SK-N-SH (cell line): ENCODE measurements at regions not wholly inside any gene's neighbourhood (a gene's known extent, or its start where the extent isn't known, plus 50 kb on each side); places are given as distances from the start of the nearest gene placed in this dataset.

Source experiments
- CTCF ChIA-PET: fragments of 300-600, 350-600 bp; formaldehyde crosslinking; extraction: SDS; loops from one replicate; lab custom pipeline; 2021; lab: Yijun Ruan, JAX
- POLR2A ChIA-PET: fragments of 350-600 bp; sonication (Branson Sonifier 250); formaldehyde crosslinking; extraction: SDS; loops from one replicate; lab custom pipeline; 2020; ENCODE audit warnings: antibody characterized with exemption, inconsistent platforms; lab: Yijun Ruan, JAX
- DNase-seq: peaks from one replicate; pipeline ENCODE4 v3.0.0; 2012
- H2AFZ ChIP-seq: fragments of 200-600 bp; sonication (generic); 2 replicates; pipeline ENCODE4 v1.8.1; 2016; ENCODE audit warnings: antibody characterized with exemption, mild to moderate bottlenecking, low read depth
- H3F3A ChIP-seq: fragments of 200-600 bp; sonication (generic); replicated peaks from 2 replicates; pipeline ENCODE3; 2016; ENCODE audit warnings: antibody characterized with exemption, mild to moderate bottlenecking; ENCODE audit not compliant: insufficient read depth
- H3K27ac ChIP-seq, 2 experiments: fragments of 200-500 bp in 1 of 2; fragments of 200-600 bp in 1 of 2; sonication (Bioruptor generic) in 1 of 2; sonication (generic), shearing (Covaris generic) in 1 of 2; 2 replicates each; pipeline versions ENCODE4 v1.5.1 to v1.6.1; 2014 to 2016; ENCODE audit warnings: low read depth in 2 of 2, inconsistent platforms in 1 of 2, low read length in 1 of 2, mild to moderate bottlenecking in 1 of 2, mixed read lengths in 1 of 2
- H3K27me3 ChIP-seq: fragments of 200-600 bp; sonication (generic), shearing (Covaris generic); 2 replicates; pipeline ENCODE4 v1.6.1; 2016; ENCODE audit warnings: mixed run types; ENCODE audit not compliant: insufficient read depth
- H3K36me3 ChIP-seq, 2 experiments: fragments of 200-500 bp in 1 of 2; fragments of 200-600 bp in 1 of 2; sonication (Bioruptor generic) in 1 of 2; sonication (generic) in 1 of 2; replicated peaks in 1 of 2; 2 replicates each; pipeline versions ENCODE3 to v1.5.1; 2014 to 2016; ENCODE audit warnings: low read length in 1 of 2, mild to moderate bottlenecking in 1 of 2; ENCODE audit not compliant: insufficient read depth in 2 of 2, control insufficient read depth in 1 of 2
- H3K4me1 ChIP-seq, 2 experiments: fragments of 200-500 bp in 1 of 2; fragments of 200-600 bp in 1 of 2; sonication (Bioruptor generic) in 1 of 2; sonication (generic), shearing (Covaris generic) in 1 of 2; 2 replicates each; pipeline versions ENCODE4 v1.5.1 to v1.6.1; 2014 to 2016; ENCODE audit warnings: low read depth in 1 of 2, low read length in 1 of 2, mixed run types in 1 of 2; ENCODE audit not compliant: insufficient read depth in 2 of 2, control insufficient read depth in 1 of 2
- H3K4me2 ChIP-seq: fragments of 200-600 bp; sonication (generic), shearing (Covaris generic); 2 replicates; pipeline ENCODE4 v1.6.1; 2017; ENCODE audit warnings: mixed run types
- H3K4me3 ChIP-seq, 2 experiments: fragments of 200-500 bp in 1 of 2; fragments of 200-600 bp in 1 of 2; sonication (Bioruptor generic) in 1 of 2; sonication (generic), shearing (Covaris generic) in 1 of 2; 2 replicates each; pipeline versions ENCODE4 v1.5.1 to v1.8.1; 2014 to 2016; ENCODE audit warnings: low read depth in 2 of 2, inconsistent platforms in 1 of 2, low read length in 1 of 2, mild to moderate bottlenecking in 1 of 2, mixed read lengths in 1 of 2, moderate library complexity in 1 of 2
- H3K79me2 ChIP-seq: fragments of 200-600 bp; sonication (generic); 2 replicates; pipeline ENCODE4 v1.8.1; 2017; ENCODE audit warnings: mild to moderate bottlenecking; ENCODE audit not compliant: insufficient read depth
- H3K9ac ChIP-seq: fragments of 200-600 bp; sonication (generic); 2 replicates; pipeline ENCODE4 v1.6.1; 2017; ENCODE audit warnings: mixed run types
- H3K9me2 ChIP-seq: fragments of 200-600 bp; sonication (generic); 2 replicates; pipeline ENCODE4 v1.6.1; 2017; ENCODE audit warnings: mixed run types
- H3K9me3 ChIP-seq: fragments of 200-600 bp; sonication (generic); 2 replicates; pipeline ENCODE4 v1.6.1; 2017; ENCODE audit warnings: mixed run types, mild to moderate bottlenecking, moderate library complexity
- H4K20me1 ChIP-seq: fragments of 200-600 bp; sonication (generic); 2 replicates; pipeline ENCODE4 v1.6.1; 2017; ENCODE audit warnings: mild to moderate bottlenecking, mixed run types; ENCODE audit not compliant: insufficient read depth
- CHD2 ChIP-seq: fragments of 150-350 bp; IDR thresholded peaks from 2 replicates; pipeline ENCODE4 v1.6.1; 2018; ENCODE audit warnings: low read length; ENCODE audit not compliant: partially characterized antibody
- EP300 ChIP-seq, 2 experiments: IDR thresholded peaks; 2 replicates each; pipeline versions ENCODE4 v1.4.0 to v1.6.1; 2012; ENCODE audit warnings: borderline replicate concordance in 1 of 2, low read depth in 1 of 2, low read length in 1 of 2
- FOSL2 ChIP-seq: IDR thresholded peaks from 2 replicates; pipeline ENCODE4 v1.4.0; 2012; ENCODE audit warnings: low read depth, mild to moderate bottlenecking, moderate library complexity, borderline replicate concordance
- FOXM1 ChIP-seq: IDR thresholded peaks from 2 replicates; pipeline ENCODE4 v1.4.0; 2012; ENCODE audit warnings: low read depth, mild to moderate bottlenecking
- JUND ChIP-seq: IDR thresholded peaks from 2 replicates; pipeline ENCODE4 v1.4.0; 2012
- MEF2A ChIP-seq: IDR thresholded peaks from 2 replicates; pipeline ENCODE4 v1.4.0; 2012; ENCODE audit warnings: low read depth, borderline replicate concordance
- MXI1 ChIP-seq: IDR thresholded peaks from 2 replicates; pipeline ENCODE4 v1.6.1; 2012; ENCODE audit warnings: mild to moderate bottlenecking, low read depth, low read length, improper control_type of control experiment
- NRF1 ChIP-seq: IDR thresholded peaks from 2 replicates; pipeline ENCODE4 v1.6.1; 2012; ENCODE audit warnings: low read depth, mild to moderate bottlenecking, low read length
- RAD21 ChIP-seq: IDR thresholded peaks from 2 replicates; pipeline ENCODE4 v1.6.1; 2012; ENCODE audit warnings: mild to moderate bottlenecking, low read length
- RCOR1 ChIP-seq: fragments of 150-350 bp; IDR thresholded peaks from 2 replicates; pipeline ENCODE4 v1.6.1; 2017; ENCODE audit warnings: antibody characterized with exemption, low read length
- SIN3A ChIP-seq: IDR thresholded peaks from 2 replicates; pipeline ENCODE4 v1.6.1; 2012; ENCODE audit warnings: low read depth, mild to moderate bottlenecking, low read length, moderate library complexity, borderline replicate concordance
- SMC3 ChIP-seq: IDR thresholded peaks from 2 replicates; pipeline ENCODE4 v1.6.1; 2012; ENCODE audit warnings: low read depth, low read length, improper control_type of control experiment
- TAF1 ChIP-seq: IDR thresholded peaks from 2 replicates; pipeline ENCODE4 v1.6.1; 2012; ENCODE audit warnings: low read depth, mild to moderate bottlenecking, low read length, moderate library complexity, borderline replicate concordance
- TCF12 ChIP-seq: IDR thresholded peaks from 2 replicates; pipeline ENCODE4 v1.4.0; 2012
- whole genome bisulfite sequencing: methylation state at CpG from one replicate; pipeline ENCODE4 v1.1.6; 2017; ENCODE audit warnings: low lambda C conversion rate; 5-methylcytosine and 5-hydroxymethylcytosine counted together
- TF ChIP-seq, protein P1 (sequence below): IDR thresholded peaks from 2 replicates; pipeline ENCODE4 v1.6.1; 2012; ENCODE audit warnings: mild to moderate bottlenecking, low read depth, low read length, moderate library complexity
- TF ChIP-seq, protein P2 (sequence below): IDR thresholded peaks from 2 replicates; pipeline ENCODE4; 2012
- TF ChIP-seq, protein P3 (sequence below): fragments of 150-350 bp; IDR thresholded peaks from 2 replicates; pipeline ENCODE4 v1.6.1; 2016; ENCODE audit warnings: mild to moderate bottlenecking, low read depth, low read length

DNA sequence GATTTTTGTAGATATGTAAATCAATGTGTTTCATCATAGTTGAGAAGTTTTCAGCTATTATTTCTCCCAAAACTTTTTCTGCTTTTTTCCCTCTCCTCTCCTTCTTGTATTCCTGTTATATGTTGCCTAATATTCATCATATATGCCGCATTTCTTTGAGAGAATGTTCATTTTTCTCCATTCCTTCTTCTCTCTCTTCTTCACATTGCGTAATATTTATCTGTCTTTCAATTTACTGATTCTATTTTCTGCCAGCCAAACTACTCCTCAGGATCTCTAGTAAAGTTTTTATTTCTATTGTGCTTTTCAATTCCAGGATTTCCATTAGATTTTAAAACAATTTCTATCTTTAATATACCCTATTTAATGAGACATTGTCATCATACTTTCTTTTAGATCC is 896.8 kb downstream of the EPHA7 start:
- H4K20me1 ChIP-seq, result no peaks in the 10 kb centered on the region
- POLR2A ChIA-PET, result no interaction called here
- CTCF ChIA-PET, result no interaction called here
- no peaks in the 10 kb centered on the region for H3K4me1 ChIP-seq
- no peak overlapping the region for H3K27ac ChIP-seq
- H3K4me3 ChIP-seq, result no peak overlapping the region
- no peak for DNase-seq
- H2AFZ ChIP-seq, result no peak overlapping the region
- TF ChIP-seq JUND, result no peak
- no peak for TF ChIP-seq NRF1
- TF ChIP-seq RCOR1, result no peak
- no peak for TF ChIP-seq MEF2A
- no peak for TF ChIP-seq SIN3A
- TF ChIP-seq, protein P1, sequence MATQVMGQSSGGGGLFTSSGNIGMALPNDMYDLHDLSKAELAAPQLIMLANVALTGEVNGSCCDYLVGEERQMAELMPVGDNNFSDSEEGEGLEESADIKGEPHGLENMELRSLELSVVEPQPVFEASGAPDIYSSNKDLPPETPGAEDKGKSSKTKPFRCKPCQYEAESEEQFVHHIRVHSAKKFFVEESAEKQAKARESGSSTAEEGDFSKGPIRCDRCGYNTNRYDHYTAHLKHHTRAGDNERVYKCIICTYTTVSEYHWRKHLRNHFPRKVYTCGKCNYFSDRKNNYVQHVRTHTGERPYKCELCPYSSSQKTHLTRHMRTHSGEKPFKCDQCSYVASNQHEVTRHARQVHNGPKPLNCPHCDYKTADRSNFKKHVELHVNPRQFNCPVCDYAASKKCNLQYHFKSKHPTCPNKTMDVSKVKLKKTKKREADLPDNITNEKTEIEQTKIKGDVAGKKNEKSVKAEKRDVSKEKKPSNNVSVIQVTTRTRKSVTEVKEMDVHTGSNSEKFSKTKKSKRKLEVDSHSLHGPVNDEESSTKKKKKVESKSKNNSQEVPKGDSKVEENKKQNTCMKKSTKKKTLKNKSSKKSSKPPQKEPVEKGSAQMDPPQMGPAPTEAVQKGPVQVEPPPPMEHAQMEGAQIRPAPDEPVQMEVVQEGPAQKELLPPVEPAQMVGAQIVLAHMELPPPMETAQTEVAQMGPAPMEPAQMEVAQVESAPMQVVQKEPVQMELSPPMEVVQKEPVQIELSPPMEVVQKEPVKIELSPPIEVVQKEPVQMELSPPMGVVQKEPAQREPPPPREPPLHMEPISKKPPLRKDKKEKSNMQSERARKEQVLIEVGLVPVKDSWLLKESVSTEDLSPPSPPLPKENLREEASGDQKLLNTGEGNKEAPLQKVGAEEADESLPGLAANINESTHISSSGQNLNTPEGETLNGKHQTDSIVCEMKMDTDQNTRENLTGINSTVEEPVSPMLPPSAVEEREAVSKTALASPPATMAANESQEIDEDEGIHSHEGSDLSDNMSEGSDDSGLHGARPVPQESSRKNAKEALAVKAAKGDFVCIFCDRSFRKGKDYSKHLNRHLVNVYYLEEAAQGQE, result no peak
- TF ChIP-seq RAD21, result no peak
- TF ChIP-seq, protein P2, sequence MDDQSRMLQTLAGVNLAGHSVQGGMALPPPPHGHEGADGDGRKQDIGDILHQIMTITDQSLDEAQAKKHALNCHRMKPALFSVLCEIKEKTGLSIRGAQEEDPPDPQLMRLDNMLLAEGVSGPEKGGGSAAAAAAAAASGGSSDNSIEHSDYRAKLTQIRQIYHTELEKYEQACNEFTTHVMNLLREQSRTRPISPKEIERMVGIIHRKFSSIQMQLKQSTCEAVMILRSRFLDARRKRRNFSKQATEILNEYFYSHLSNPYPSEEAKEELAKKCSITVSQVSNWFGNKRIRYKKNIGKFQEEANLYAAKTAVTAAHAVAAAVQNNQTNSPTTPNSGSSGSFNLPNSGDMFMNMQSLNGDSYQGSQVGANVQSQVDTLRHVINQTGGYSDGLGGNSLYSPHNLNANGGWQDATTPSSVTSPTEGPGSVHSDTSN, result no peak
- TF ChIP-seq SMC3, result no peak
- TF ChIP-seq FOXM1, result no peak
- TF ChIP-seq TCF12, result no peak
- no peak for TF ChIP-seq FOSL2
- TF ChIP-seq, protein P3, sequence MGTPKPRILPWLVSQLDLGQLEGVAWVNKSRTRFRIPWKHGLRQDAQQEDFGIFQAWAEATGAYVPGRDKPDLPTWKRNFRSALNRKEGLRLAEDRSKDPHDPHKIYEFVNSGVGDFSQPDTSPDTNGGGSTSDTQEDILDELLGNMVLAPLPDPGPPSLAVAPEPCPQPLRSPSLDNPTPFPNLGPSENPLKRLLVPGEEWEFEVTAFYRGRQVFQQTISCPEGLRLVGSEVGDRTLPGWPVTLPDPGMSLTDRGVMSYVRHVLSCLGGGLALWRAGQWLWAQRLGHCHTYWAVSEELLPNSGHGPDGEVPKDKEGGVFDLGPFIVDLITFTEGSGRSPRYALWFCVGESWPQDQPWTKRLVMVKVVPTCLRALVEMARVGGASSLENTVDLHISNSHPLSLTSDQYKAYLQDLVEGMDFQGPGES, result no peak
- TF ChIP-seq EP300 (IDR thresholded peaks at IDR 0.05; ENCODE audit: borderline replicate concordance in 1 of 2, low read depth in 1 of 2, low read length in 1 of 2), result no peak
- no peak for TF ChIP-seq TAF1
- TF ChIP-seq CHD2, result no peak
- TF ChIP-seq MXI1, result no peak
- no peak overlapping the region for H3K4me2 ChIP-seq
- H3K9me3 ChIP-seq, result no peaks in the 10 kb centered on the region
- no peaks in the 10 kb centered on the region for H3K36me3 ChIP-seq
- H3K9ac ChIP-seq, result no peak overlapping the region
- no peaks in the 10 kb centered on the region for H3K79me2 ChIP-seq
- no peaks in the 10 kb centered on the region for H3K9me2 ChIP-seq
- H3F3A ChIP-seq, result no peaks in the 10 kb centered on the region
- no peaks in the 10 kb centered on the region for H3K27me3 ChIP-seq
- WGBS, result 17% methylated on average over 2 of the region's 2 CpGs
